GM19025 (cell line): ENCODE measurements at regions not wholly inside any gene's neighbourhood (a gene's known extent, or its start where the extent isn't known, plus 50 kb on each side); places are given as distances from the start of the nearest gene placed in this dataset.
A peak's percentile ranks its signal among the peaks of the same experiment; 100 is the strongest.

Experiments
- ATAC-seq: cut with Tn5 transposase; IDR thresholded peaks from one replicate; pipeline ENCODE4 v1.9.1; 2021; ENCODE audit warnings: mild to moderate bottlenecking, low read depth, moderate library complexity; ENCODE audit not compliant: unreplicated experiment

- no peak for ATAC-seq
These were observed 68.8 kb upstream of the ARHGAP18 start for GRCh38 chr6:129778793-129779192.

DNA sequence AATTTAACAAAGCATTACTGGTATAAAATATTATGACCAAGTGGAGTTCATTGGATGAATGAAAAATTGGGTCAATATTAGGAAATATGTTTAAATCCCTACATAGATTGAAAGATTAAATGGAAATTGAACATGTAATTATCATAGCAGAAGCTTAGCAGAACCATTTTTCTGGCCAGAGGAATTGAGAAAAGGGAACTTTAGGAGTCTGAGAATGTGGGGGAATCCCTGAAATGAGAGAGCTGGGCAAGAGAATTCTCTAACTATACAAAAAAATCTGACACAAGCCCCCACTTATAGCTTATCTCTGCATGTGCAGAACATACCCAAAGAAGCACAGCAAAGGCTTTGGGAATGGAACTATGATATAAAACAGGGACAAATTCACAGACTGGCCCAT lies 67.4 kb upstream of the ARHGAP18 start:
- ATAC-seq: no peak

DNA sequence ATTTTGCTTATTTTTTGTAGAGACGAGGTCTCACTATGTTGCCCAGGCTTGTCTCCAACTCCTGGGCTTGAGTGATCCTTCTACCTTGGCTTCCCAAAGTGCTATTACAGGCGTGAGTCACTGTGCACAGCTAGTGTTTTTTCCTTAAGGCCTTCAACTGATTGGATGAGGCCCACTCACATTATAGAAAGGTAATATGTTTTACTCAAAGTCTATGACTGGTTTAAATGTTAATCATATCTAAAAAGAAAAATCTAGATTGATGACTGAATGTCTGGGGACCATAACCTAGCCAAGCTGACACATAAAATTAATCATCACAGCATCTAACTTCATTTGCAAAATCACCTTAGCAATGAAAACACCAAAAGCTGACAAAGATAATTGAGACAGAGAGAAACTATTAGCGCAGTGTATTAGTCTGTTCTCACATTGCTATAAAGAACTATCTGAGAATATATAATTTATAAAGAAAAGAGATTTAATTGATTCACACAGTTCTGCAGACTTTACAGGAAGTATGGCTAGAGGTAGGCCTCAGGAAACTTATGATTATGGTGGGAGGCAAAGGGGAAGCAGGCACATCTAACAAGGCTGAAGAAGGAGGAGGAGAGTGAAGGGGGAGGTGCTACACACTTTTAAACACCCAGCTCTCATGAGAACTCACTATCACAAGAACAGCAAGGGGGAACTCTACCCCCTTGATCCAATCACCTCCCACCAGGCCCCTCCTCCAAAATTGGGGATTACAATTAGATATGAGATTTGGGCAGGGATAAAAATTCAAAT lies 66.8 kb upstream of the ARHGAP18 start:
- ATAC-seq: no peak

- ATAC-seq: no peak
These were observed 64.9 kb upstream of the ARHGAP18 start for GRCh38 chr6:129774697-129775447.

- ATAC-seq: no peak
These were observed 63.3 kb upstream of the ARHGAP18 start for GRCh38 chr6:129773304-129773703.

DNA sequence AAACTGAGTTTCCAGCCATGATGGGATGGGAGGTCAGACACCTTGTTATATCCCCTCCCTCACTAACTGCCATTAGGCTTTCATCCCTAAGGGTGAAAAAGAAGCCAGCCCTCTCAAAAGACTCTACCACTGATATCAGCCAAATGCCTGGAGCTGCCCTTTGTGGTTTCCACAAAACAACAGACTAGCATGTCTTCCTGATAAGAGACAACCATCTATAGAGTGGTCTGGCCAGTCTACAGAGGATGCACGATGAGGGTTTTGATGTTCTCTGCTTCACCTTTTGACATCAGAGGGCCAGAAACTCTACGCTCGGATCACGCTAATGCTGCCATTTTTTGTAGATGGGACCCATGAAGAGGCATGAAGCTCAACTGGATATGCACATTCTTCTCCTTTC lies 61.7 kb upstream of the ARHGAP18 start:
- ATAC-seq: no peak

- no peak for ATAC-seq
These were observed 58.0 kb upstream of the ARHGAP18 start for GRCh38 chr6:129767776-129768485.

DNA sequence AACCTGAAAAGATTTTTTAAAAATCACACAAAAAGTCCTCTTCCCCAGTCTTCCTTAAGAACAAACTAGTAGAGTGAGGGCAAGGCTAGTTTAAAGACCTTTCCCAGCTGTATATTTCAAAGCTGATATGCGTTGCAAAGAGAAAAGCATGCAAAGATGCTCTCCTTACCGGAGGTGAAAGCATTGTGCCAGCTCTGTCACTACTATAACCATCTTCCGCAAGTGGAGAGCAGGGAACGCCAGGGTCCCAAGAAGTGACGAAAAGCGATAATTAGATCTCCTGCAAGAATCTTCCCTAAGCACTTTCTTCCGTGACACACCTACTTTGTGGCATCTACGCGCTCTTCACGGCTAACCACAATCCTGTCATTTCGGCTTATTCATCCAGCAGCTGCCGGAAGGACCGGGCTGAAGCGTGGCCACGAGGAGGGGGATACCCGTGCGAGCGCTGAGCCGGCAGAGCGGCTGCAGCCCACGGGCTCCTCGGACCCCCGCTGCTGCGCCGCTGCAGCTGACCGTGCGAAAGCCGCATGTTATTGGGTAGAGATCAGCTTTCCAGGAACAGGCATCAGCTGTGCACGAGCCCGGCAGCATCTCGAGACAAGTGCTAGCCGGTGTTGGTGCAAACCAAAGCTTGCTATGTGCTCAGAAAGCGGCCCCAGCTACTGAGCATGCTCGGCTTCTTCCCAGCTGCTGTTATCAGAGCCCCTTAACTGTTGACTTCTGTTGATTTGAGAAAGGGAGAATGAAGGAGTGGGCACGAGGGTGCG lies 57.2 kb upstream of the ARHGAP18 start:
- peak; percentile 85 for ATAC-seq

DNA sequence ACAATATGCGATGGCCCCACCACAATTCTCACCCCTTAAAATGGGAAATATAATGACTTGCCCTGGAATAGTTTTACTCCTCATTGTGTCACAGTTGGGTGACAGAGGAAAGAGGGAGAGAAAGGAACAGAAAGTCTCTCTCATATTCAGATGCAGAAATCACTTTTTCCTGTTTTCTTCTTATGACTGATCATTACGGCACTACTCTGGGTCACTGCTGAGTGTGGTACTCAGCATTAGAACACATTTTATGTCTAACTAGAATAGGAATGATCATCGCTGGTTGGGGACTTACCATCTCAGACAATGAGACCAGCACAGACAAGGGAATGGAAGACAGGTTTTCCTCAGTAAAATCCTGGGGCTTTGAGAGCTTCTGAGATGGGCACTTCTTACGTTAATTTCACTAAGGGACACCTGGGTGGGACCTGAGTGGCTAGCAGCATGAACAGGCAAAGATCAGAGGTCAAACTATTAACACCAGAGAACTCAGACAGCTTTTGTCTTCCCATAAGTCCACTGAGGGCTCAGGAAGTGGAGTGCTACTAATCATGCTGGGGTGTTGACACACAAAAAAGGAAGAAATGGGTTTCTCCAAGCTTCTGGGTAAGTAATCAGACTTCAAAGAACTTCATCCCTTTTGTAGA lies 54.9 kb upstream of the ARHGAP18 start:
- no peak for ATAC-seq

GRCh38 chr6:129759796-129760605 lies 50.0 kb upstream of the ARHGAP18 start:
- ATAC-seq: no peak
